ENCODE measurements at regions not wholly inside any gene's neighbourhood (a gene's known extent, or its start where the extent isn't known, plus 50 kb on each side); places are given as distances from the start of the nearest gene placed in this dataset.
"Not testable (repeated sequence)": the region's sequence is repeated elsewhere in the genome, so short reads cannot be mapped to it uniquely, and the experiment has no call there.

GRCh38 chr4:131764730-131765129 lies 1384.4 kb upstream of the PCDH10 start:
- no peak overlapping the region for H3K4me3 ChIP-seq
- intact Hi-C loops (cut with DNase I), result no loop called here
- H3K27ac ChIP-seq, result no peak overlapping the region
- no peaks in the 10 kb centered on the region for H3K9me3 ChIP-seq
- no peak for TF ChIP-seq POLR2A (IDR thresholded peaks at IDR 0.05)
- TF ChIP-seq, protein P1, sequence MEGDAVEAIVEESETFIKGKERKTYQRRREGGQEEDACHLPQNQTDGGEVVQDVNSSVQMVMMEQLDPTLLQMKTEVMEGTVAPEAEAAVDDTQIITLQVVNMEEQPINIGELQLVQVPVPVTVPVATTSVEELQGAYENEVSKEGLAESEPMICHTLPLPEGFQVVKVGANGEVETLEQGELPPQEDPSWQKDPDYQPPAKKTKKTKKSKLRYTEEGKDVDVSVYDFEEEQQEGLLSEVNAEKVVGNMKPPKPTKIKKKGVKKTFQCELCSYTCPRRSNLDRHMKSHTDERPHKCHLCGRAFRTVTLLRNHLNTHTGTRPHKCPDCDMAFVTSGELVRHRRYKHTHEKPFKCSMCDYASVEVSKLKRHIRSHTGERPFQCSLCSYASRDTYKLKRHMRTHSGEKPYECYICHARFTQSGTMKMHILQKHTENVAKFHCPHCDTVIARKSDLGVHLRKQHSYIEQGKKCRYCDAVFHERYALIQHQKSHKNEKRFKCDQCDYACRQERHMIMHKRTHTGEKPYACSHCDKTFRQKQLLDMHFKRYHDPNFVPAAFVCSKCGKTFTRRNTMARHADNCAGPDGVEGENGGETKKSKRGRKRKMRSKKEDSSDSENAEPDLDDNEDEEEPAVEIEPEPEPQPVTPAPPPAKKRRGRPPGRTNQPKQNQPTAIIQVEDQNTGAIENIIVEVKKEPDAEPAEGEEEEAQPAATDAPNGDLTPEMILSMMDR (IDR thresholded peaks at IDR 0.05), result no peak
- TF ChIP-seq POLR2AphosphoS5 (IDR thresholded peaks at IDR 0.05), result no peak
- H3K27me3 ChIP-seq (replicated peaks; ENCODE audit: insufficient read depth), result no peaks in the 10 kb centered on the region
- no peaks in the 10 kb centered on the region for H3K36me3 ChIP-seq
- 98% methylated on average over 28 of the region's 28 CpGs for WGBS
- no peaks in the 10 kb centered on the region for H3K4me1 ChIP-seq (replicated peaks)
- DNase-seq (ENCODE audit: low spot score), result no peak

GRCh38 chr4:131774382-131774781 lies 1374.7 kb upstream of the PCDH10 start:
- H3K27ac ChIP-seq; intact Hi-C loops (cut with DNase I); H3K36me3 ChIP-seq; H3K27me3 ChIP-seq (replicated peaks; ENCODE audit: insufficient read depth); H3K4me3 ChIP-seq; DNase-seq (ENCODE audit: low spot score); H3K9me3 ChIP-seq; H3K4me1 ChIP-seq (replicated peaks): not testable (repeated sequence)
- WGBS, result 14% methylated on average over 3 of the region's 3 CpGs

GRCh38 chr4:131810565-131810964 lies 1338.5 kb upstream of the PCDH10 start:
- H3K27ac ChIP-seq; intact Hi-C loops (cut with DNase I); H3K36me3 ChIP-seq; H3K4me3 ChIP-seq; H3K4me1 ChIP-seq (replicated peaks); H3K27me3 ChIP-seq (replicated peaks; ENCODE audit: insufficient read depth); H3K9me3 ChIP-seq: not testable (repeated sequence)
- 12% methylated on average over 3 of the region's 3 CpGs for WGBS
- peak; percentile 6 for DNase-seq (ENCODE audit: low spot score)

Small RNA genes lying in the stretch of these regions (small RNA-seq; reads per million reads assigned to genes)
- 0 reads per million in 2 donors for gene AC105424.1
- gene RF00156, result 0 reads per million in 2 donors
- 0 reads per million in 2 donors for gene RN7SL205P
- gene RNU6-224P, result 0 reads per million in 2 donors
